A549 (cell line): ENCODE measurements at regions not wholly inside any gene's neighbourhood (a gene's known extent, or its start where the extent isn't known, plus 50 kb on each side); places are given as distances from the start of the nearest gene placed in this dataset.

Experiments
- ATAC-seq, 2 experiments: fragments of 200-7000 bp in 1 of 2; fragments of >200 bp in 1 of 2; cut with Nextera tagmentation in 1 of 2; cut with Tn5 transposase in 1 of 2; 3 replicates each; pipeline versions ENCODE4 v1.8.0 to v1.9.1; 2018 to 2020; ENCODE audit warnings: mild to moderate bottlenecking in 1 of 2, moderate library complexity in 1 of 2
- CTCF ChIA-PET: fragments of 300-600 bp; sonication (Branson Sonifier 250); formaldehyde crosslinking; extraction: SDS; loops from one replicate; lab custom pipeline; 2021; ENCODE audit warnings: antibody characterized with exemption, inconsistent platforms; lab: Yijun Ruan, JAX
- POLR2A ChIA-PET: fragments of 350-600 bp; formaldehyde crosslinking; extraction: SDS; loops from one replicate; lab custom pipeline; 2021; ENCODE audit warnings: antibody characterized with exemption, inconsistent platforms; lab: Yijun Ruan, JAX
- DNase-seq, 2 experiments: peaks; one replicate each; pipeline versions ENCODE4 v3.0.0 to v3.0.0-alpha.2; 2011 to 2016; ENCODE audit warnings: low read depth in 1 of 2, low spot score in 1 of 2
- FAIRE-seq: peaks from 2 replicates; lab custom pipeline; 2011; peaks lifted over from hg19 to GRCh38; lab: Jason Lieb, UNC
- H3K27ac ChIP-seq, 2 experiments: fragments of >200 bp; sonication (Bioruptor Twin); formaldehyde crosslinking; 3 replicates each; pipeline ENCODE4 v1.5.1; 2016 to 2017
- H3K4me1 ChIP-seq: fragments of >200 bp; sonication (Bioruptor Twin); formaldehyde crosslinking; 3 replicates; pipeline ENCODE4 v1.6.1; 2016
- H3K4me2 ChIP-seq: fragments of >200 bp; sonication (Bioruptor Twin); formaldehyde crosslinking; 3 replicates; pipeline ENCODE4 v1.6.1; 2016
- H3K4me3 ChIP-seq: fragments of >200 bp; sonication (Bioruptor Twin); formaldehyde crosslinking; 3 replicates; pipeline ENCODE4 v1.5.1; 2016
- H3K9me3 ChIP-seq: fragments of >200 bp; sonication (Bioruptor Twin); formaldehyde crosslinking; 3 replicates; pipeline ENCODE4 v1.6.1; 2016
- BHLHE40 ChIP-seq: IDR thresholded peaks from 2 replicates; pipeline ENCODE4 v1.6.1; 2012; ENCODE audit warnings: low read depth, low read length, inconsistent platforms
- CBX2 ChIP-seq: fragments of 200-600 bp; sonication (generic); IDR thresholded peaks from 2 replicates; pipeline ENCODE4 v1.6.1; 2016; ENCODE audit warnings: low read depth, mild to moderate bottlenecking, borderline replicate concordance
- CEBPB ChIP-seq, 2 experiments: fragments of >200 bp in 1 of 2; sonication (Bioruptor Twin) in 1 of 2; formaldehyde crosslinking in 1 of 2; IDR thresholded peaks; 2 replicates each; pipeline ENCODE4 v1.6.1; 2012 to 2016
- CHD2 ChIP-seq: fragments of 150-350 bp; IDR thresholded peaks from 2 replicates; pipeline ENCODE4 v1.6.1; 2014; ENCODE audit warnings: low read length; ENCODE audit not compliant: partially characterized antibody
- CHD4 ChIP-seq: fragments of 200-600 bp; sonication (generic); IDR thresholded peaks from 2 replicates; pipeline ENCODE4 v1.6.1; 2016; ENCODE audit warnings: antibody characterized with exemption, mild to moderate bottlenecking, borderline replicate concordance
- CTCF ChIP-seq: fragments of >200 bp; sonication (Bioruptor Twin); formaldehyde crosslinking; IDR thresholded peaks from 3 replicates; pipeline ENCODE4 v1.5.1; 2016
- EHF ChIP-seq: fragments of 250-450 bp; sonication (Bioruptor Pico); IDR thresholded peaks from 2 replicates; pipeline ENCODE4 v1.5.0; 2020; ENCODE audit warnings: mild to moderate bottlenecking
- EHMT2 ChIP-seq: fragments of 200-600 bp; sonication (generic); IDR thresholded peaks from 2 replicates; pipeline ENCODE4 v1.6.1; 2016; ENCODE audit warnings: antibody characterized with exemption, low read depth, mild to moderate bottlenecking, moderate library complexity
- ELK1 ChIP-seq: fragments of 150-350 bp; IDR thresholded peaks from 2 replicates; pipeline ENCODE4 v1.6.1; 2014; ENCODE audit warnings: low read depth, mild to moderate bottlenecking, low read length
- HEYL ChIP-seq: fragments of 250-450 bp; sonication (Bioruptor Pico); IDR thresholded peaks from 2 replicates; pipeline ENCODE4 v1.8.0; 2021; ENCODE audit warnings: mild to moderate bottlenecking, moderate library complexity
- HMGXB4 ChIP-seq: fragments of 250-450 bp; sonication (Bioruptor Pico); IDR thresholded peaks from 2 replicates; pipeline ENCODE4 v1.5.0; 2021; ENCODE audit warnings: mild to moderate bottlenecking, moderate library complexity, borderline replicate concordance
- HOXB5 ChIP-seq: fragments of 250-450 bp; sonication (Bioruptor Pico); IDR thresholded peaks from 2 replicates; pipeline ENCODE4 v1.5.0; 2020; ENCODE audit warnings: mild to moderate bottlenecking, moderate library complexity
- JUN ChIP-seq, 2 experiments: fragments of >200 bp; sonication (Bioruptor Twin); formaldehyde crosslinking; IDR thresholded peaks; 2 replicates in 1 of 2; 3 replicates in 1 of 2; pipeline ENCODE4 v1.6.1; 2016 to 2017
- KDM1A ChIP-seq: fragments of 200-600 bp; sonication (generic); IDR thresholded peaks from 2 replicates; pipeline ENCODE4 v1.6.1; 2016; ENCODE audit warnings: low read depth, mild to moderate bottlenecking
- MAFK ChIP-seq: fragments of 450-650 bp; IDR thresholded peaks from 2 replicates; pipeline ENCODE4 v1.6.1; 2014; ENCODE audit not compliant: partially characterized antibody
- MAZ ChIP-seq: fragments of 150-350 bp; IDR thresholded peaks from 2 replicates; pipeline ENCODE4 v1.6.1; 2014; ENCODE audit warnings: antibody characterized with exemption, low read depth, low read length, borderline replicate concordance
- MYC ChIP-seq: IDR thresholded peaks from 2 replicates; pipeline ENCODE4 v1.6.1; 2012; ENCODE audit warnings: mild to moderate bottlenecking, inconsistent platforms, low read length, improper control_type of control experiment, borderline replicate concordance
- NR3C1 ChIP-seq: fragments of >200 bp; sonication (Bioruptor Twin); formaldehyde crosslinking; IDR thresholded peaks from 3 replicates; pipeline ENCODE4 v1.6.1; 2017
- PBX3 ChIP-seq: IDR thresholded peaks from 2 replicates; pipeline ENCODE4 v1.6.1; 2012
- POLR2A ChIP-seq: IDR thresholded peaks from 2 replicates; pipeline ENCODE4 v1.6.1; 2012; ENCODE audit warnings: mild to moderate bottlenecking, low read length
- RARB ChIP-seq: fragments of 250-450 bp; sonication (Bioruptor Pico); IDR thresholded peaks from 2 replicates; pipeline ENCODE4 v1.8.0; 2021; ENCODE audit warnings: mild to moderate bottlenecking, moderate library complexity
- RCOR1 ChIP-seq: fragments of 150-350 bp; IDR thresholded peaks from 2 replicates; pipeline ENCODE4 v1.6.1; 2014; ENCODE audit warnings: antibody characterized with exemption, low read length, low read depth
- RFX5 ChIP-seq: fragments of 450-650 bp; IDR thresholded peaks from 2 replicates; pipeline ENCODE4 v1.7.1; 2014; ENCODE audit warnings: antibody characterized with exemption, mild to moderate bottlenecking, moderate library complexity
- RNF2 ChIP-seq: fragments of 200-600 bp; sonication (generic); IDR thresholded peaks from 2 replicates; pipeline ENCODE4 v1.6.1; 2016; ENCODE audit warnings: low read depth, mild to moderate bottlenecking, antibody characterized with exemption, moderate library complexity, borderline replicate concordance
- TFCP2L1 ChIP-seq: fragments of 250-450 bp; sonication (Bioruptor Pico); IDR thresholded peaks from 2 replicates; pipeline ENCODE4 v1.5.0; 2021; ENCODE audit warnings: mild to moderate bottlenecking
- TP53 ChIP-seq: fragments of 250-450 bp; sonication (Bioruptor Pico); IDR thresholded peaks from 2 replicates; pipeline ENCODE4 v1.5.0; 2021; ENCODE audit warnings: mild to moderate bottlenecking, moderate library complexity
- USF2 ChIP-seq: fragments of 450-650 bp; IDR thresholded peaks from 2 replicates; pipeline ENCODE4 v1.6.1; 2014; ENCODE audit warnings: antibody characterized with exemption
- ZSCAN20 ChIP-seq: fragments of 250-450 bp; sonication (Bioruptor Pico); IDR thresholded peaks from 2 replicates; pipeline ENCODE4 v1.8.0; 2022; ENCODE audit warnings: mild to moderate bottlenecking, moderate library complexity
- WGBS: methylation state at CpG from one replicate; pipeline ENCODE4 v1.1.6; 2017; ENCODE audit errors: missing lambda C conversion rate; 5-methylcytosine and 5-hydroxymethylcytosine counted together

GRCh38 chr2:181143790-181144300, 163.4 kb downstream of the UBE2E3 start:
- WGBS, result 76% methylated on average over 2 of the region's 2 CpGs
- Histone ChIP-seq H3K9me3 (no peaks in the 10 kb centered on the region), H3K4me2 (no peak overlapping the region), H3K27ac (no peak overlapping the region), H3K4me3 (no peak overlapping the region), H3K4me1 (0 out of 3 replicates have a peak, but pooled peaks cover 8% of the 10 kb centered on the region)
- CTCF ChIA-PET, result no interaction called here
- ATAC-seq, result no peak
- POLR2A ChIA-PET, result no interaction called here
- no peak for TF ChIP-seq CHD4
- no peak for TF ChIP-seq RFX5
- TF ChIP-seq ELK1, result no peak
- no peak for TF ChIP-seq HEYL (CRISPR knock-in tag)
- TF ChIP-seq TFCP2L1, result no peak
- no peak for TF ChIP-seq HOXB5 (CRISPR knock-in tag)
- no peak for TF ChIP-seq USF2
- TF ChIP-seq EHMT2, result no peak
- TF ChIP-seq RCOR1, result no peak
- TF ChIP-seq PBX3, result no peak
- TF ChIP-seq ZSCAN20 (CRISPR knock-in tag), result no peak
- TF ChIP-seq CEBPB (IDR thresholded peaks at IDR 0.05), result no peak
- TF ChIP-seq TP53, result no peak
- no peak for TF ChIP-seq CHD2
- TF ChIP-seq BHLHE40, result no peak
- TF ChIP-seq RARB (CRISPR knock-in tag), result no peak
- no peak for TF ChIP-seq NR3C1
- TF ChIP-seq POLR2A, result no peak
- TF ChIP-seq CTCF, result no peak
- TF ChIP-seq EHF, result no peak
- no peak for FAIRE-seq
- DNase-seq, result no peak

- CTCF ChIA-PET, result no interaction called here
- Histone ChIP-seq H3K9me3 (no peaks in the 10 kb centered on the region), H3K4me1 (no peaks in the 10 kb centered on the region), H3K4me3 (no peak overlapping the region), H3K4me2 (no peak overlapping the region), H3K27ac (no peak overlapping the region)
- WGBS, result 69% methylated on average over 12 of the region's 22 CpGs
- POLR2A ChIA-PET, result no interaction called here
- no peak for DNase-seq
- FAIRE-seq, result no peak
- no peak for ATAC-seq
- no peak for TF ChIP-seq RARB (CRISPR knock-in tag)
- no peak for TF ChIP-seq MAZ
- TF ChIP-seq JUN (IDR thresholded peaks at IDR 0.05), result no peak
- no peak for TF ChIP-seq MYC
- no peak for TF ChIP-seq CBX2
- no peak for TF ChIP-seq EHMT2
- TF ChIP-seq MAFK, result no peak
- TF ChIP-seq POLR2A, result no peak
- no peak for TF ChIP-seq CHD2
- TF ChIP-seq HMGXB4 (CRISPR knock-in tag), result no peak
- TF ChIP-seq HEYL (CRISPR knock-in tag), result no peak
- TF ChIP-seq RNF2, result no peak
- no peak for TF ChIP-seq CTCF
- TF ChIP-seq KDM1A, result no peak
Measured at GRCh38 chr2:181145645-181146044, 165.2 kb downstream of the UBE2E3 start.
